ENCODE measurements at regions not wholly inside any gene's neighbourhood (a gene's known extent, or its start where the extent isn't known, plus 50 kb on each side); places are given as distances from the start of the nearest gene placed in this dataset.

DNA sequence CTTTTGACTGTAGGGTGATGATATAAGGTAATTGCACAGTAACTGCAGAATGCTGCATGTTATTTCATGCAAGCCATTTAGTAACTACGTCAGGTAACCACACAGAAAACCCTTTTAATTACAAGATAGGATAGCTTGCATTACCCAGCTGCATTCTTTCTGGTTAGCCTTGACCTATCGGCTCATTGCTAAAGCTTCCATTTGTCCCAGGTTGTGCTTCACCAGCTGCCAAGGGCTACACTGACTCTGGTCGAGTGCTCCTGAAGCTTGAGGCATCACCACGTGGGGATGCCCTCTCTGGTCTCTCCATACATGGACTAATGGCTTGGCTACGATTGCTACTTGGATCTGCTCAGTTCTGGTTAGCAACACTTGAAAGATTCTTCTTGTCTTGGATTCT, 81.1 kb upstream of the SLC12A2 start (continued):
- TF ChIP-seq RBBP5 (IDR thresholded peaks at IDR 0.05; ENCODE audit: borderline replicate concordance, low read depth, low read length) (no peak), BACH1 (IDR thresholded peaks at IDR 0.05; ENCODE audit: low read length) (no peak), KDM4A (IDR thresholded peaks at IDR 0.05; ENCODE audit: low read depth, low read length, severe bottlenecking) (no peak), TAF1 (IDR thresholded peaks at IDR 0.05; ENCODE audit: low read depth, low read length) (no peak), MAX (IDR thresholded peaks at IDR 0.05) (no peak)
